Central memory CD8-positive, alpha-beta T cell (primary cell): ENCODE measurements at regions not wholly inside any gene's neighbourhood (a gene's known extent, or its start where the extent isn't known, plus 50 kb on each side); places are given as distances from the start of the nearest gene placed in this dataset.
"Not testable (repeated sequence)": the region's sequence is repeated elsewhere in the genome, so short reads cannot be mapped to it uniquely, and the experiment has no call there.

Source experiments
- ATAC-seq: fragments of 150-1000 bp; cut with Tn5 transposase; replicated peaks from 2 replicates; pipeline ENCODE4 v1.10.0; 2022; ENCODE audit warnings: mild to moderate bottlenecking, moderate FRiP score, moderate number of reproducible peaks; ENCODE audit not compliant: poor library complexity, severe bottlenecking; ENCODE audit errors: extremely low read depth
- DNase-seq, 2 donors: peaks; one replicate each; pipeline ENCODE4 v3.0.0; 2021; ENCODE audit warnings: low spot score in 2 of 2
- H3K27ac Mint-ChIP-seq: one replicate; pipeline ENCODE4 v1.8.0; 2022; ENCODE audit warnings: low read depth, mild to moderate bottlenecking, moderate library complexity, mixed read lengths
- H3K27me3 Mint-ChIP-seq: one replicate; pipeline ENCODE4 v1.8.0; 2022; ENCODE audit warnings: mixed read lengths
- H3K36me3 Mint-ChIP-seq: one replicate; pipeline ENCODE4 v1.8.0; 2022; ENCODE audit warnings: mild to moderate bottlenecking, moderate library complexity, mixed read lengths; ENCODE audit not compliant: insufficient read depth
- H3K4me1 Mint-ChIP-seq: one replicate; pipeline ENCODE4 v1.8.0; 2022; ENCODE audit warnings: mixed read lengths
- H3K4me3 Mint-ChIP-seq: one replicate; pipeline ENCODE4 v1.8.0; 2022; ENCODE audit warnings: mild to moderate bottlenecking, moderate library complexity, mixed read lengths
- H3K9me3 Mint-ChIP-seq: one replicate; pipeline ENCODE4 v1.8.0; 2022; ENCODE audit warnings: mixed read lengths

DNA sequence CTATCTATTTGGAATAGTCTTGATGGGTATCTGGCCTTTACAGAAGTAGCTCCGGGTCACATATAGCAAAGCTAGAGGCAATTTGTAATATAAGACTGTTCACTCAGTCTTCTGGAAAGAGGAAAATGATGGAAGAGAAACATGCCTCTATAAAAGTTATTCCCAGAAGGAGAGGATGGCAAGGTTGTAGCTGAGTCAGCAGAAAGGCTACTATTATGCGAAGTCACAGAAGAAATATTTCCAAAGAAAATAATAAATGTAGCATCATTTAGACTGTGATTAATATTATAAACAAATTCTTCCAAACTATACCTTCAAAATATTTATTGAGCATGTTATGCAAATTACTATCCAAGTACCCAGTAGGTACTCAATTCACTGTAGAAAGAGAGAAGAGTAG lies 1027.7 kb upstream of the TMEFF2 start:
- no peaks in the 10 kb centered on the region for H3K4me1 Mint-ChIP-seq
- ATAC-seq (no peak), DNase-seq (no peak)
- H3K27ac Mint-ChIP-seq = no peak overlapping the region
- no peak overlapping the region for H3K4me3 Mint-ChIP-seq
- peaks cover 10% of the 10 kb centered on the region for H3K9me3 Mint-ChIP-seq
- H3K36me3 Mint-ChIP-seq = no peaks in the 10 kb centered on the region
- no peaks in the 10 kb centered on the region for H3K27me3 Mint-ChIP-seq

DNA sequence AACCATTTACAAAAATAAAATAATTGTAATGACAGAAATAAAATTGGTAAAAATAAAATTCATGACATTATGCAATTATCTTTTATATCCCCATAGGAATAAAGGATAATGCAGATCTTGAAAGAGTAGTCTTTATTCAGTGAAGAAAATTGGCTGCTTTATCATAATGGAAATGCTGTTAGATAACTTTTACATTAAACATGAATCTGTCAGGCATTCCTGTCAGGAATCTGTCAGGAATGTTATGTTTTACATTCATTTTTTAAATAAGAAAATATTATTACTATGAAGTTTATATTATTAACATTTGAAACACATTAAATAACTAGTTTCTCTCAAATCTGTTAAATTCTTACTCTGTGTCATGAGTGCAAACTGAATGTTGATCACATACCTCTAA lies 1024.7 kb upstream of the TMEFF2 start:
- Mint-ChIP-seq H3K27me3 (no peaks in the 10 kb centered on the region), H3K9me3 (no peaks in the 10 kb centered on the region)

DNA sequence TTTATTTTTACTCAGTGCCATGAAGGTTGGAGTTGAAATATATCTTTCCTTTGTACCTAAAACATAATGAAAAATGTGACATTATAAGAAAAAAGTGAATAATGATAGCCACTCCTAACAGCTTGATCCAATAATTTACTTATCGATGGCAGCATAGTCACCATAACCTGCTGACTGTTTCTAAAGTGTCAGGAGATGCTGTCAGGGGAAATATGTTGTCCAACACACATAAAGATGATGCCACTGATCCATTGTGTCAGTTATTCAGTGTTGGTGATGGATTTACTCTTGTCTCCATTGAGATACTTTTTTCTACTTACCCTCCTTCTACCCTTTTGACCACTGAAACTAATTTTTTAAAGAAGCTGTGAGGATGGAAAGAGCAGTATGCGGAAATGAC lies 1006.9 kb upstream of the TMEFF2 start:
- no peaks in the 10 kb centered on the region for H3K4me1 Mint-ChIP-seq

More for the DNA sequence above, 1024.7 kb upstream of the TMEFF2 start:
- DNase-seq (no peak), ATAC-seq (no peak)
- Mint-ChIP-seq H3K4me3 (no peak overlapping the region), H3K27ac (no peak overlapping the region), H3K4me1 (no peaks in the 10 kb centered on the region), H3K36me3 (no peaks in the 10 kb centered on the region)

DNA sequence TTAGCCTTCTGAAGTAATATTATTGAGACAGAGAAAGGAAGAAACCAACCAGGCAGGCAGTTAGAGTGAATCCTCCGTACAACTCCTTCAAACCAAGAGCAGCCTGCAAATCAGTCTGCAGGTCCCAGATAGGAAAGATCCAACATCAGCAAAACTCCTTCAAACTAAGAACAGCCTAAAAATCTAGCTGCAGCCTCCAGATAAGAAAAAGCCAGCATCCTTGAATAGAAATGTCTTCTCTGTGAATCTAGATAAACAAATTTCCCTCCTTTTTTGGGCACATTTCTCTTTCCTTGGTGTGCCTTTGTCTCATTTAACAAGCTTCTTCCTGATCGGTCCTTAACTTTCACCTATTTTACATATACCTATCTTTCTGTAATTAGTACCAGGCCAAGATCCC lies 1004.6 kb upstream of the TMEFF2 start:
- Mint-ChIP-seq H3K4me1 (no peaks in the 10 kb centered on the region), H3K27me3 (no peaks in the 10 kb centered on the region), H3K36me3 (no peaks in the 10 kb centered on the region), H3K9me3 (peaks cover 14% of the 10 kb centered on the region), H3K4me3 (no peak overlapping the region), H3K27ac (no peak overlapping the region)
- no peak for DNase-seq
- ATAC-seq = no peak

More for the DNA sequence above, 1006.9 kb upstream of the TMEFF2 start:
- H3K27ac Mint-ChIP-seq = no peak overlapping the region
- DNase-seq (no peak), ATAC-seq (no peak)
- no peaks in the 10 kb centered on the region for H3K27me3 Mint-ChIP-seq
- no peaks in the 10 kb centered on the region for H3K36me3 Mint-ChIP-seq
- no peak overlapping the region for H3K4me3 Mint-ChIP-seq
- peaks cover 20% of the 10 kb centered on the region for H3K9me3 Mint-ChIP-seq

DNA sequence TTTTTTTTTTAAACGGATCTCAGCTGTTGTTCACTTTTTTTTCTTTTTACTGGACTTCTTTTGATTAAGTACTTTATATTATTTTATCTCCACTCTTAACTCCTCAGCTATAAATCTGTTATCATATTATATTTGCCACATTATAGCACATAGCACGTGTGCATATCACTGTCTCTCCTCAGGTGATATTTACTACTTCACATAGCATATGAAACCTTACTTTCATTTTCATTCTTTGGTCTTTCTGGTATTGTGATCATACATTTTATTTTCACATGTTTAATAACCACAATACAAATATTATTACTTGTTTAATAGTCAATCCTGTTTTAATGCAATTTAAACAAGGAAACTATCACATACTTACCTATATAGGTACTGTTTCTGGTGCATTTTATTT lies 993.1 kb upstream of the TMEFF2 start:
- H3K4me1 Mint-ChIP-seq = no peaks in the 10 kb centered on the region
- peaks cover 1% of the 10 kb centered on the region for H3K36me3 Mint-ChIP-seq
- H3K9me3 Mint-ChIP-seq = no peaks in the 10 kb centered on the region
- H3K27me3 Mint-ChIP-seq = no peaks in the 10 kb centered on the region
- no peak overlapping the region for H3K4me3 Mint-ChIP-seq
- ATAC-seq (no peak), DNase-seq (no peak)
- no peak overlapping the region for H3K27ac Mint-ChIP-seq

DNA sequence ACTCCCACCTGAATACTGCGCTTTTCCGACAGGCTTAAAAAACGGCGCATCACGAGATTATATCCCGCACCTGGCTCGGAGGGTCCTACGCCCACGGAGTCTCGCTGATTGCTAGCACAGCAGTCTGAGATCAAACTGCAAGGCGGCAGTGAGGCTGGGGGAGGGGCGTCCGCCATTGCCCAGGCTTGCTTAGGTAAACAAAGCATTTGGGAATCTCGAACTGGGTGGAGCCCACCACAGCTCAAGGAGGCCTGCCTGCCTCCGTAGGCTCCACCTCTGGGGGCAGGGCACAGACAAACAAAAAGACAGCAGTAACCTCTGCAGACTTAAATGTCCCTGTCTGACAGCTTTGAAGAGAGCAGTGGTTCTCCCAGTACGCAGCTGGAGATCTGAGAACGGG lies 976.2 kb upstream of the TMEFF2 start:
- H3K27me3 Mint-ChIP-seq, DNase-seq, H3K4me3 Mint-ChIP-seq, ATAC-seq, H3K27ac Mint-ChIP-seq, H3K9me3 Mint-ChIP-seq, H3K4me1 Mint-ChIP-seq, H3K36me3 Mint-ChIP-seq: not testable (repeated sequence)

DNA sequence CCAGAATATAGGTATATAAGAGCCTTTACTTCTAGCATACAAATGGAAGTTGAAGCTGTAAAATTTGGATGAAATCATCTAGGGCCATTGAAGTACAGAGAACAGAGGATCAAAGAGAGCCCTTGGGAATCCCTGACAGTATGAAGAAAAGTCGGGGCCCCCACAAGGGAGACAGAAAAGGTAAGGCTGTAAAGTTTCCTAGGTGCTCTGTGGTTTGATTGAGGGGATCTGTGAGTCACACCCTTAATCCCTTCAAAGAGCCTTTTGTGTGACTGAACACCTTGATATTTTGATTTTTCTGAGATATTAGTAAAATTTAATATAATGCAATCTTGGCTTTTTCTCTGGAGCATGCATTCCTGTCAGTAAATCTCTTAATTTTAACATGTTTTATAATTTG lies 961.7 kb upstream of the TMEFF2 start:
- H3K4me1 Mint-ChIP-seq = no peaks in the 10 kb centered on the region
- no peak for ATAC-seq
- DNase-seq = no peak

DNA sequence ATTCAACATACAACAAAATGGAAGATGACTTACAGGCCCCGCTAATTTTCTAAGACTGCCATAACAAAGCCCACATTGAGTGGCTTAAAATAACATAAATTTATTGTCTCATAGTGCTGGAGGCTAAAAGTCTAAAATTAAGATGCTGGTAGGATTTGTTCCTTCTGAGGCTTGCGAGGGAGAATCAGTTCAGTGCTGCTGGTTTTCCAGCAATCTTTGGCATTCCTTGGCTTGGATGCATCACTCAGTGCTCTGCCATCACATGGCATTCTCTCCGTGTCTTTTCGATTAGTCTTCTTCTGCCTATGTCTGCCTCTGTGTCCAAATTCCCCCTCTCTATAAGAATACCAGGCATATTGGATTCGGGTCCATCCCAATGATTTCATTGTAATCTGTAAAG lies 959.3 kb upstream of the TMEFF2 start:
- no peak overlapping the region for H3K4me3 Mint-ChIP-seq
- ATAC-seq (no peak), DNase-seq (no peak)
- H3K36me3 Mint-ChIP-seq = peaks cover 1% of the 10 kb centered on the region
- no peak overlapping the region for H3K27ac Mint-ChIP-seq
- no peaks in the 10 kb centered on the region for H3K4me1 Mint-ChIP-seq
- peaks cover 17% of the 10 kb centered on the region for H3K9me3 Mint-ChIP-seq
- H3K27me3 Mint-ChIP-seq = no peaks in the 10 kb centered on the region

More for the DNA sequence above, 961.7 kb upstream of the TMEFF2 start:
- Mint-ChIP-seq H3K27ac (no peak overlapping the region), H3K36me3 (no peaks in the 10 kb centered on the region), H3K9me3 (peaks cover 28% of the 10 kb centered on the region), H3K4me3 (no peak overlapping the region), H3K27me3 (no peaks in the 10 kb centered on the region)

DNA sequence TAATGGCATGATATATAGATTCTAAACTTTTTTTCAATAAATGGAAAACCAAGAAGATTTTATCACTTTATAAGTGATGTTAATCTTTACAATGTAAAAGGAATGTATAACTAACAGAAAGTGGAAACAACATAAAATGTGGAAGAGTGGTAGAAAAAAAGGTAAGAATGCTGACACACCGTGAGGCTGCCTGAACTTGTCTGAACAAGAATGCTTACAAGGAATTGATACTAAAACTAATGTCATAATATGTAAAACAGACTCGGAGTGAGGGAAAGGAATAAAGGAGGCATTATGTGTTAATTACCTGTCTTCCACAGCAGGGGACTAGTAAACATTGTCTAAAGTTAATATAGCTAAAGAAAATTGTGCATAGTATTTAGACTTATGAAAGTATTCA lies 958.8 kb upstream of the TMEFF2 start:
- Mint-ChIP-seq H3K36me3 (peaks cover 1% of the 10 kb centered on the region), H3K27ac (no peak overlapping the region), H3K9me3 (peaks cover 13% of the 10 kb centered on the region), H3K27me3 (no peaks in the 10 kb centered on the region), H3K4me1 (no peaks in the 10 kb centered on the region), H3K4me3 (no peak overlapping the region)
- no peak for ATAC-seq
- DNase-seq = no peak

DNA sequence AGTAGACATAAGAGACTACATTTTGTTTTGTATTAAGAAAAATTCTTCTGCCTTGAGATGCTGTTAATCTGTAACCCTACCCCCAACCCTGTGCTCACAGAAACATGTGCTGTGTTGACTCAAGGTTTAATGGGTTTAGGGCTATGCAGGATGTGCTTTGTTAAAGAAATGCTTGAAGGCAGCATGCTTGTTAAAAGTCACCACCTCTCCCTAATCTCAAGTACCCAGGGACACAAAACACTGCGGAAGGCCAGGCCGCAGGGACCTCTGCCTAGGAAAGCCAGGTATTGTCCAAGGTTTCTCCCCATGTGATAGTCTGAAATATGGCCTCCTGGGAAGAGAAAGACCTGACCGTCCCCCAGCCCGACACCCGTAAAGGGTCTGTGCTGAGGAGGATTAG lies 947.7 kb upstream of the TMEFF2 start:
- H3K4me1 Mint-ChIP-seq, H3K4me3 Mint-ChIP-seq, H3K27ac Mint-ChIP-seq, H3K36me3 Mint-ChIP-seq, H3K27me3 Mint-ChIP-seq, H3K9me3 Mint-ChIP-seq, ATAC-seq, DNase-seq: not testable (repeated sequence)

DNA sequence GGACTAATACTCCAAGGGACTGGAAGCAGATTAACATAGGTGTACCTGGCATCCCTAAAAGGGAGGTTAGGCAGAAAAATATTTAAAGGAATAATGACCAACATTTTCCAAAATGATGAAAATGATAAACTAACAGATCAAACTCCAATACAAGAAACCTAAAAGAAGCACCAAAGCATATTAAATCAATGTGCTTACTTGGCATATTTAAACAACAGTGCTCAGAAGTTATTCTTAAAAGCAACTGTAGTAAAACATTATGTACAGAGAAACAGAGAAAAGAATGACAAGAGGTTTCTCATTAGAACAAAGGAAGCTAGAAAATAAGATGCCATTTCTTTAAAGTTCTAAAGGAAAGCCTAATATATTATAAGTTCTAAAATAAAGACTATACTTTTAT lies 947.3 kb upstream of the TMEFF2 start:
- DNase-seq = no peak
- Mint-ChIP-seq H3K4me3 (no peak overlapping the region), H3K36me3 (no peaks in the 10 kb centered on the region), H3K27me3 (no peaks in the 10 kb centered on the region), H3K4me1 (no peaks in the 10 kb centered on the region), H3K9me3 (peaks cover 7% of the 10 kb centered on the region), H3K27ac (no peak overlapping the region)
- no peak for ATAC-seq

DNA sequence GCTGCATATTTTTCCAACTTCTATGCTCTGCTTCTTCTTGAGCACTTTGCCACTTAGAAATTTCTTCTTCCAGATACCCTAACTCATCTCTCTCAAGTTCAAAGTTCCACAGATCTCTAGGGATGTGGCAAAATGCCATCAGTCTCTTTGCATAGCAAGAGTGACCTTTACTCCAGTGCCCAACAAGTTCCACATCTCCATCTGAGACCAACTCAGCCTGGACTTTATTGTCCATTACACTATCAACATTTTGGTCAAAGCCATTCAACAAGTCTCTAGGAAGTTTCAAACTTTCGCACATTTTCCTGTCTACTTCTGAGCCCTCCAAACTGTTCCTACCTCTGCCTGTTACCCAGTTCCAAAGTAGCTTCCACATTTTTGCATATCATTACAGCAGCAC lies 946.2 kb upstream of the TMEFF2 start:
- H3K27ac Mint-ChIP-seq, H3K27me3 Mint-ChIP-seq, ATAC-seq, H3K4me3 Mint-ChIP-seq, DNase-seq, H3K9me3 Mint-ChIP-seq, H3K4me1 Mint-ChIP-seq, H3K36me3 Mint-ChIP-seq: not testable (repeated sequence)

DNA sequence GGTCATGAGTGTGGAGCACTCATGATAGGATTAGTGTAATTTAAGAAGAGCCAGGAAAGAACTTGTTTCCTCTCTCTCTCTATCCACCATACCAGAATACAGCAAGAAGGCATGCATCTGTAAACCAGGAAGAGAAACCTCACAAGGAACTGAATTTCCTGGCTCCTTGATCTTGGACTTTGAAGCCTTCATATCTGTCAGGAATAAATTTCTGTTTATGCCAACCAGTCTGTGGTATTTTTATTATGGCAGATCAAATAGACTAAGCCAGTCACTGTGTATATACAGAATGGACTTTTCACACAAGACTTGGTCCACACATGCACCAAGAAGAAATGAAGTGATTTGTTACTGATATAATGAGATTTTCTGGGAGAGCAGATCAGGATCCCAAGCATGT lies 930.1 kb upstream of the TMEFF2 start:
- peaks cover 7% of the 10 kb centered on the region for H3K9me3 Mint-ChIP-seq
- ATAC-seq = no peak
- no peaks in the 10 kb centered on the region for H3K4me1 Mint-ChIP-seq
- H3K27me3 Mint-ChIP-seq = no peaks in the 10 kb centered on the region
- no peak overlapping the region for H3K4me3 Mint-ChIP-seq
- no peak overlapping the region for H3K27ac Mint-ChIP-seq
- H3K36me3 Mint-ChIP-seq = no peaks in the 10 kb centered on the region
- DNase-seq = no peak

DNA sequence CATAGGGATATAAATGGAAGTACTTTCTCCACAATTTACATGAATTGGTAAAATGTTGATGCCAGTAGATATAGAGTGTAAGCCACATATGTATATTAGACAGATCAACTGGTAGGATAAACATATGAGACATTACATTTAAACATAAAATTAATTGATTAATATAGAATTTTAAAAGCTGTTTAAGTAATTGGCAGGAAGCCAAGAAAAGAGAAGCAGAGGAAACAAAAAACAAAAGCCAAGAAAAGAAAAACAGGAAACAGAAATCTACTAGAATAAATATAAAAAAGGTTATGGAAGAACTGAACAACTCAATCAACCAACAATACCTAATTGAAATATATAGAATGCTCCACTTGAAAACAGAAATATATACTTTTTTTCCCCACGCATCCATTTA lies 920.1 kb upstream of the TMEFF2 start:
- Mint-ChIP-seq H3K36me3 (no peaks in the 10 kb centered on the region), H3K27ac (no peak overlapping the region)

More for the DNA sequence above, 920.1 kb upstream of the TMEFF2 start:
- Mint-ChIP-seq H3K4me3 (no peak overlapping the region), H3K9me3 (peaks cover 5% of the 10 kb centered on the region), H3K27me3 (no peaks in the 10 kb centered on the region), H3K4me1 (no peaks in the 10 kb centered on the region)
- no peak for DNase-seq
- no peak for ATAC-seq
